Liver (tissue), 8 donors: ENCODE measurements at regions not wholly inside any gene's neighbourhood (a gene's known extent, or its start where the extent isn't known, plus 50 kb on each side); places are given as distances from the start of the nearest gene placed in this dataset.

ENCODE experiments used
- DNase-seq: peaks from one replicate; pipeline ENCODE4 v3.0.0-alpha.2; 2017; ENCODE audit warnings: low spot score
- H3K27ac ChIP-seq, 2 donors: one replicate each; pipeline ENCODE4 v1.7.0; 2013; ENCODE audit warnings: inconsistent platforms in 2 of 2, low read length in 2 of 2, control low read depth in 1 of 2, low read depth in 1 of 2, mild to moderate bottlenecking in 1 of 2
- H3K27me3 ChIP-seq, 4 donors: one replicate each; pipeline versions ENCODE4 v1.6.1 to v1.7.0; 2013; ENCODE audit warnings: low read length in 3 of 4, inconsistent platforms in 1 of 4, mild to moderate bottlenecking in 1 of 4, moderate library complexity in 1 of 4; ENCODE audit not compliant: control insufficient read depth in 4 of 4, insufficient read depth in 4 of 4
- H3K36me3 ChIP-seq, 4 donors: one replicate each; pipeline versions ENCODE4 v1.6.1 to v1.7.0; 2013; ENCODE audit warnings: low read length in 3 of 4, mild to moderate bottlenecking in 3 of 4, low read depth in 1 of 4, moderate library complexity in 1 of 4; ENCODE audit not compliant: control insufficient read depth in 4 of 4, insufficient read depth in 3 of 4
- H3K4me1 ChIP-seq, 4 donors: one replicate each; pipeline versions ENCODE4 v1.6.1 to v1.7.0; 2013; ENCODE audit warnings: low read length in 3 of 4, mild to moderate bottlenecking in 3 of 4, moderate library complexity in 1 of 4; ENCODE audit not compliant: control insufficient read depth in 4 of 4, insufficient read depth in 4 of 4
- H3K4me3 ChIP-seq, 3 donors: one replicate each; pipeline versions ENCODE4 v1.6.1 to v1.7.0; 2013; ENCODE audit warnings: low read length in 3 of 3, control low read depth in 1 of 3, low read depth in 1 of 3, mild to moderate bottlenecking in 1 of 3
- H3K9ac ChIP-seq, 2 donors: one replicate each; pipeline ENCODE4 v1.7.0; 2013; ENCODE audit warnings: low read length in 2 of 2, mild to moderate bottlenecking in 2 of 2, moderate library complexity in 2 of 2, control low read depth in 1 of 2, low read depth in 1 of 2
- H3K9me3 ChIP-seq, 4 donors: one replicate each; pipeline versions ENCODE4 v1.6.1 to v1.7.0; 2013; ENCODE audit warnings: low read length in 3 of 4; ENCODE audit not compliant: control insufficient read depth in 4 of 4
- FOXA2 ChIP-seq: IDR thresholded peaks from 2 replicates; pipeline ENCODE4 v1.6.1; 2016; ENCODE audit warnings: antibody characterized with exemption
- GABPA ChIP-seq, 2 donors: IDR thresholded peaks in 1 of 2; conservative IDR thresholded peaks in 1 of 2; 2 replicates each; pipeline ENCODE4 v1.6.1; 2016; ENCODE audit warnings: antibody characterized with exemption in 2 of 2, mild to moderate bottlenecking in 1 of 2, moderate library complexity in 1 of 2
- HNF4A ChIP-seq, 2 donors: conservative IDR thresholded peaks; 2 replicates each; pipeline ENCODE4 v1.6.1; 2016; ENCODE audit warnings: antibody characterized with exemption in 2 of 2, mild to moderate bottlenecking in 2 of 2
- HNF4G ChIP-seq: IDR thresholded peaks from 2 replicates; pipeline ENCODE4 v1.6.1; 2016; ENCODE audit warnings: antibody characterized with exemption
- RXRA ChIP-seq, 2 donors: IDR thresholded peaks; 2 replicates each; pipeline ENCODE4 v1.6.1; 2017 to 2018; ENCODE audit warnings: antibody characterized with exemption in 2 of 2, mild to moderate bottlenecking in 1 of 2
- TAF1 ChIP-seq: conservative IDR thresholded peaks from 2 replicates; pipeline ENCODE4 v1.6.1; 2016; ENCODE audit warnings: antibody characterized with exemption, mild to moderate bottlenecking
- WGBS: extraction: QIAGEN DNeasy Blood & Tissue Kit; methylation state at CpG from one replicate; pipeline ENCODE4 v1.1.7; 2013; 5-methylcytosine and 5-hydroxymethylcytosine counted together
- TF ChIP-seq, protein P1 (sequence below): IDR thresholded peaks from 2 replicates; pipeline ENCODE4 v1.6.1; 2016; ENCODE audit warnings: antibody characterized with exemption
- TF ChIP-seq, protein P2 (sequence below): fragments of 150-350 bp; IDR thresholded peaks from 2 replicates; pipeline ENCODE4 v1.5.1; 2017; ENCODE audit warnings: improper control_type of control experiment, low read depth, low read length; ENCODE audit not compliant: missing input control
- TF ChIP-seq, protein P3 (sequence below): IDR thresholded peaks from 2 replicates; pipeline ENCODE4 v1.6.1; 2016; ENCODE audit warnings: antibody characterized with exemption
- TF ChIP-seq, protein P4 (sequence below): IDR thresholded peaks from 2 replicates; pipeline ENCODE4 v1.6.1; 2016; ENCODE audit warnings: antibody characterized with exemption
- TF ChIP-seq, protein P5 (sequence below): IDR thresholded peaks from 2 replicates; pipeline ENCODE4 v1.6.1; 2016; ENCODE audit warnings: antibody characterized with exemption, mild to moderate bottlenecking
- donor health status: healthy.
- donor health status: healthy.
- donor health status: healthy.
- donor health status: healthy.
- donor health status: healthy.

DNA sequence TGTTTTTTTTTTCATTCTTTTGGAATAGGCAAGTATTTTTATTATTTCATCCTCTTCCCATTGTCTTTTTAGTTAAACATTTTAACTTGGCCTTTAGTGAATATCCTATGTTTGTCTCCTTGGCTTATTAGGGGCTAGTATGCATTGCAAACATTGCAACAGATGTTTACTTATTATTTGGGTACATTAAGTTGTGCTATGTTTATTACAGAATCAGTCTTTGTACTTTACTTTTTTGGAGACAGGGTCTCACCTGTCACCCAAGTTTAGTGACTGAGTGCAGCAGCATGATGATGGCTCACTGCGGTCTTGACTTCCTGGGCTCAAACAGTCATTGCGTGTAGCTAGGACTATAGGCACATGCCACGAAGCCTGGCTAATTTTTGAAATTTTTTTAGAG is 51.1 kb upstream of the NUDT6 start:
- TF ChIP-seq, protein P1, sequence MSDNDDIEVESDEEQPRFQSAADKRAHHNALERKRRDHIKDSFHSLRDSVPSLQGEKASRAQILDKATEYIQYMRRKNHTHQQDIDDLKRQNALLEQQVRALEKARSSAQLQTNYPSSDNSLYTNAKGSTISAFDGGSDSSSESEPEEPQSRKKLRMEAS: no peak
- TF ChIP-seq GABPA (IDR thresholded peaks at IDR 0.05 in 1 of 2, conservative IDR thresholded peaks at IDR 0.05 in 1 of 2) (no peak), HNF4G (no peak), HNF4A (conservative IDR thresholded peaks at IDR 0.05) (no peak), FOXA2 (no peak), RXRA (IDR thresholded peaks at IDR 0.05) (no peak), TAF1 (no peak)
- TF ChIP-seq, protein P2, sequence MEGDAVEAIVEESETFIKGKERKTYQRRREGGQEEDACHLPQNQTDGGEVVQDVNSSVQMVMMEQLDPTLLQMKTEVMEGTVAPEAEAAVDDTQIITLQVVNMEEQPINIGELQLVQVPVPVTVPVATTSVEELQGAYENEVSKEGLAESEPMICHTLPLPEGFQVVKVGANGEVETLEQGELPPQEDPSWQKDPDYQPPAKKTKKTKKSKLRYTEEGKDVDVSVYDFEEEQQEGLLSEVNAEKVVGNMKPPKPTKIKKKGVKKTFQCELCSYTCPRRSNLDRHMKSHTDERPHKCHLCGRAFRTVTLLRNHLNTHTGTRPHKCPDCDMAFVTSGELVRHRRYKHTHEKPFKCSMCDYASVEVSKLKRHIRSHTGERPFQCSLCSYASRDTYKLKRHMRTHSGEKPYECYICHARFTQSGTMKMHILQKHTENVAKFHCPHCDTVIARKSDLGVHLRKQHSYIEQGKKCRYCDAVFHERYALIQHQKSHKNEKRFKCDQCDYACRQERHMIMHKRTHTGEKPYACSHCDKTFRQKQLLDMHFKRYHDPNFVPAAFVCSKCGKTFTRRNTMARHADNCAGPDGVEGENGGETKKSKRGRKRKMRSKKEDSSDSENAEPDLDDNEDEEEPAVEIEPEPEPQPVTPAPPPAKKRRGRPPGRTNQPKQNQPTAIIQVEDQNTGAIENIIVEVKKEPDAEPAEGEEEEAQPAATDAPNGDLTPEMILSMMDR: no peak
- TF ChIP-seq, protein P3, sequence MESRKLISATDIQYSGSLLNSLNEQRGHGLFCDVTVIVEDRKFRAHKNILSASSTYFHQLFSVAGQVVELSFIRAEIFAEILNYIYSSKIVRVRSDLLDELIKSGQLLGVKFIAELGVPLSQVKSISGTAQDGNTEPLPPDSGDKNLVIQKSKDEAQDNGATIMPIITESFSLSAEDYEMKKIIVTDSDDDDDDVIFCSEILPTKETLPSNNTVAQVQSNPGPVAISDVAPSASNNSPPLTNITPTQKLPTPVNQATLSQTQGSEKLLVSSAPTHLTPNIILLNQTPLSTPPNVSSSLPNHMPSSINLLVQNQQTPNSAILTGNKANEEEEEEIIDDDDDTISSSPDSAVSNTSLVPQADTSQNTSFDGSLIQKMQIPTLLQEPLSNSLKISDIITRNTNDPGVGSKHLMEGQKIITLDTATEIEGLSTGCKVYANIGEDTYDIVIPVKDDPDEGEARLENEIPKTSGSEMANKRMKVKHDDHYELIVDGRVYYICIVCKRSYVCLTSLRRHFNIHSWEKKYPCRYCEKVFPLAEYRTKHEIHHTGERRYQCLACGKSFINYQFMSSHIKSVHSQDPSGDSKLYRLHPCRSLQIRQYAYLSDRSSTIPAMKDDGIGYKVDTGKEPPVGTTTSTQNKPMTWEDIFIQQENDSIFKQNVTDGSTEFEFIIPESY: no peak
- TF ChIP-seq, protein P4, sequence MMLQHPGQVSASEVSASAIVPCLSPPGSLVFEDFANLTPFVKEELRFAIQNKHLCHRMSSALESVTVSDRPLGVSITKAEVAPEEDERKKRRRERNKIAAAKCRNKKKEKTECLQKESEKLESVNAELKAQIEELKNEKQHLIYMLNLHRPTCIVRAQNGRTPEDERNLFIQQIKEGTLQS: no peak
- TF ChIP-seq, protein P5, sequence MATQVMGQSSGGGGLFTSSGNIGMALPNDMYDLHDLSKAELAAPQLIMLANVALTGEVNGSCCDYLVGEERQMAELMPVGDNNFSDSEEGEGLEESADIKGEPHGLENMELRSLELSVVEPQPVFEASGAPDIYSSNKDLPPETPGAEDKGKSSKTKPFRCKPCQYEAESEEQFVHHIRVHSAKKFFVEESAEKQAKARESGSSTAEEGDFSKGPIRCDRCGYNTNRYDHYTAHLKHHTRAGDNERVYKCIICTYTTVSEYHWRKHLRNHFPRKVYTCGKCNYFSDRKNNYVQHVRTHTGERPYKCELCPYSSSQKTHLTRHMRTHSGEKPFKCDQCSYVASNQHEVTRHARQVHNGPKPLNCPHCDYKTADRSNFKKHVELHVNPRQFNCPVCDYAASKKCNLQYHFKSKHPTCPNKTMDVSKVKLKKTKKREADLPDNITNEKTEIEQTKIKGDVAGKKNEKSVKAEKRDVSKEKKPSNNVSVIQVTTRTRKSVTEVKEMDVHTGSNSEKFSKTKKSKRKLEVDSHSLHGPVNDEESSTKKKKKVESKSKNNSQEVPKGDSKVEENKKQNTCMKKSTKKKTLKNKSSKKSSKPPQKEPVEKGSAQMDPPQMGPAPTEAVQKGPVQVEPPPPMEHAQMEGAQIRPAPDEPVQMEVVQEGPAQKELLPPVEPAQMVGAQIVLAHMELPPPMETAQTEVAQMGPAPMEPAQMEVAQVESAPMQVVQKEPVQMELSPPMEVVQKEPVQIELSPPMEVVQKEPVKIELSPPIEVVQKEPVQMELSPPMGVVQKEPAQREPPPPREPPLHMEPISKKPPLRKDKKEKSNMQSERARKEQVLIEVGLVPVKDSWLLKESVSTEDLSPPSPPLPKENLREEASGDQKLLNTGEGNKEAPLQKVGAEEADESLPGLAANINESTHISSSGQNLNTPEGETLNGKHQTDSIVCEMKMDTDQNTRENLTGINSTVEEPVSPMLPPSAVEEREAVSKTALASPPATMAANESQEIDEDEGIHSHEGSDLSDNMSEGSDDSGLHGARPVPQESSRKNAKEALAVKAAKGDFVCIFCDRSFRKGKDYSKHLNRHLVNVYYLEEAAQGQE: no peak

DNA sequence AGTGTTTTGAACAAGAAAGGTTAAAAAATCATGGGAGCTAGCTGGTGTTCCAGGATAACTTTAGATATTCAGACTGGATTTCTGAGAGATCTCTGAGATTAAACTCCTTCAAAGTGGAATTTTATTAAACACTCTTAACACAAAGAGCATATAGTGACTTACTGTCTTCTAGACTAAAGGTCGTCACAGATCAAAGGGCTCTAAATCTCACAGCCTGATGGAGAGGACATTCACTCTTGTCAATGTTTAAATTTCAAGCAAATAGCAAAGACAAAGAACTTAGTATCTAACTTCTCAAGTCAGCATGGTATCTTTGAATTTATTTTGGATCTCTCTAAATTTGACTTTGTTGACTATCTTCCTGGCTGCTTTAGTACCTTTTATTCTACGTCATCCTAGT is 53.7 kb upstream of the NUDT6 start:
- no peak for TF ChIP-seq HNF4G
- Histone ChIP-seq H3K4me1 (no peaks in the 10 kb centered on the region), H3K27ac (no peak overlapping the region), H3K9me3 (no peaks in the 10 kb centered on the region), H3K27me3 (no peaks in the 10 kb centered on the region), H3K9ac (no peak overlapping the region), H3K4me3 (no peak overlapping the region), H3K36me3 (peaks cover 0 to 7% (median 3%) of the 10 kb centered on the region in 4 donors)
- no peak for DNase-seq
- WGBS: 98% methylated on average over 2 of the region's 2 CpGs

More for the DNA sequence above, 51.1 kb upstream of the NUDT6 start:
- Histone ChIP-seq H3K9ac (no peak overlapping the region), H3K27me3 (no peaks in the 10 kb centered on the region), H3K4me1 (no peaks in the 10 kb centered on the region), H3K27ac (no peak overlapping the region), H3K9me3 (no peaks in the 10 kb centered on the region), H3K4me3 (no peak overlapping the region), H3K36me3 (no peaks in the 10 kb centered on the region)
- 97% methylated on average over 3 of the region's 3 CpGs for WGBS
- no peak for DNase-seq
